ENCODE measurements at regions not wholly inside any gene's neighbourhood (a gene's known extent, or its start where the extent isn't known, plus 50 kb on each side); places are given as distances from the start of the nearest gene placed in this dataset.

GRCh38 chr18:60319129-60319528 is 53.4 kb downstream of the MC4R start:
- DNase-seq (ENCODE audit: extremely low read depth, insufficient read length), result no peak
- H3K36me3 ChIP-seq (ENCODE audit: control insufficient read depth, insufficient read depth, low read length), result no peaks in the 10 kb centered on the region
- TF ChIP-seq, protein P1, sequence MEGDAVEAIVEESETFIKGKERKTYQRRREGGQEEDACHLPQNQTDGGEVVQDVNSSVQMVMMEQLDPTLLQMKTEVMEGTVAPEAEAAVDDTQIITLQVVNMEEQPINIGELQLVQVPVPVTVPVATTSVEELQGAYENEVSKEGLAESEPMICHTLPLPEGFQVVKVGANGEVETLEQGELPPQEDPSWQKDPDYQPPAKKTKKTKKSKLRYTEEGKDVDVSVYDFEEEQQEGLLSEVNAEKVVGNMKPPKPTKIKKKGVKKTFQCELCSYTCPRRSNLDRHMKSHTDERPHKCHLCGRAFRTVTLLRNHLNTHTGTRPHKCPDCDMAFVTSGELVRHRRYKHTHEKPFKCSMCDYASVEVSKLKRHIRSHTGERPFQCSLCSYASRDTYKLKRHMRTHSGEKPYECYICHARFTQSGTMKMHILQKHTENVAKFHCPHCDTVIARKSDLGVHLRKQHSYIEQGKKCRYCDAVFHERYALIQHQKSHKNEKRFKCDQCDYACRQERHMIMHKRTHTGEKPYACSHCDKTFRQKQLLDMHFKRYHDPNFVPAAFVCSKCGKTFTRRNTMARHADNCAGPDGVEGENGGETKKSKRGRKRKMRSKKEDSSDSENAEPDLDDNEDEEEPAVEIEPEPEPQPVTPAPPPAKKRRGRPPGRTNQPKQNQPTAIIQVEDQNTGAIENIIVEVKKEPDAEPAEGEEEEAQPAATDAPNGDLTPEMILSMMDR (IDR thresholded peaks at IDR 0.05; ENCODE audit: insufficient read depth, low read length, poor library complexity, severe bottlenecking), result no peak
- H3K27me3 ChIP-seq (replicated peaks; ENCODE audit: control insufficient read depth, insufficient read depth, low read length), result no peaks in the 10 kb centered on the region
- no peak overlapping the region for H3K4me3 ChIP-seq (replicated peaks; ENCODE audit: low read depth, low read length)

GRCh38 chr18:60311676-60312360 is 60.8 kb downstream of the MC4R start:
- no peak for DNase-seq (ENCODE audit: extremely low read depth, insufficient read length)
- Histone ChIP-seq H3K27me3 (replicated peaks; ENCODE audit: control insufficient read depth, insufficient read depth, low read length) (no peaks in the 10 kb centered on the region), H3K4me3 (replicated peaks; ENCODE audit: low read depth, low read length) (no peak overlapping the region), H3K36me3 (ENCODE audit: control insufficient read depth, insufficient read depth, low read length) (no peaks in the 10 kb centered on the region)
- TF ChIP-seq, protein P1 (IDR thresholded peaks at IDR 0.05; ENCODE audit: insufficient read depth, low read length, poor library complexity, severe bottlenecking), result no peak

GRCh38 chr18:60295674-60296073 is 76.9 kb downstream of the MC4R start:
- Histone ChIP-seq H3K27me3 (replicated peaks; ENCODE audit: control insufficient read depth, insufficient read depth, low read length) (no peaks in the 10 kb centered on the region; the same call in 1 of the 2 replicates), H3K4me3 (replicated peaks; ENCODE audit: low read depth, low read length) (no peak overlapping the region), H3K36me3 (ENCODE audit: control insufficient read depth, insufficient read depth, low read length) (no peaks in the 10 kb centered on the region)
- DNase-seq (ENCODE audit: extremely low read depth, insufficient read length), result no peak
- TF ChIP-seq, protein P1 (IDR thresholded peaks at IDR 0.05; ENCODE audit: insufficient read depth, low read length, poor library complexity, severe bottlenecking), result no peak

DNA sequence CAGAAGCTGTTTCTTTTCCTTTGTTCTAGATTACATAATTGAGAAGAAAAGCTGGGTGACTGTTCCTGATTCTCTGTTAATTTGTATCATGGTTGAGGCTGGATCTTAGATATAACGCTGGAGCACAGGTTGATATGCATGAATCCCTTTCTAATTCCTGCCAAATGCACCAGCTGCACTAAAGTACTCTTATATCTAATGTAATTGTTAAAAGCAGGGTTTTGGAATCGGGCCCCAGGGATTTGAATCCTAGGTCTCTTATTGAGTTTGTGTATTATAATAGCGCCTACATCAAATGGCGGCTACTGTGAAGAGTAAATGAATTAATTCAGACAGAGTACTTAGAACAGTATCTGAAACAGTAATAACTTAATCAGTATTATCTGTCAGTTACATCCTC is 80.4 kb downstream of the MC4R start:
- TF ChIP-seq, protein P1 (IDR thresholded peaks at IDR 0.05; ENCODE audit: insufficient read depth, low read length, poor library complexity, severe bottlenecking), result no peak
- H3K27me3 ChIP-seq (replicated peaks; ENCODE audit: control insufficient read depth, insufficient read depth, low read length), result no peaks in the 10 kb centered on the region
- no peaks in the 10 kb centered on the region for H3K36me3 ChIP-seq (ENCODE audit: control insufficient read depth, insufficient read depth, low read length)
- no peak for DNase-seq (ENCODE audit: extremely low read depth, insufficient read length)
- no peak overlapping the region for H3K4me3 ChIP-seq (replicated peaks; ENCODE audit: low read depth, low read length)

DNA sequence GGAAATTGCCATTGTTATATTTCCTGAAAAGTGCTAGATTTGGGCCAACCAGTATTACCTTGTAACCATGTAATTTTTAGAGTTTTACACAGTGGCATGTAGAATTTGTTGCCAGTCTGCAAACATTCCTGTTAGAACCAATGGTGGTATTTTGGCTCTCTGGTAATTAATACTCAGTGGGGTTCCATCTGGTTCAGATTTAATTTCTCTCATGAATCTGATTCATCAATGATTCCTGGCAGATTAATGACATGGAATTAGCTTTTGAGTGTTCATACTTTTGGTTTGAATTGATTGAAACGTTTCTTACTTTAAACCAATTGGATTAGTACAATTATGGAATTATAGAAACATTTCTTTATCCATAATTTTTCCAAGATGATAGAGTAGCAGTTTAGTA is 93.2 kb downstream of the MC4R start:
- no peak for DNase-seq (ENCODE audit: extremely low read depth, insufficient read length)
- H3K4me3 ChIP-seq (replicated peaks; ENCODE audit: low read depth, low read length), result no peak overlapping the region
- no peaks in the 10 kb centered on the region for H3K36me3 ChIP-seq (ENCODE audit: control insufficient read depth, insufficient read depth, low read length)
- H3K27me3 ChIP-seq (replicated peaks; ENCODE audit: control insufficient read depth, insufficient read depth, low read length), result no peaks in the 10 kb centered on the region
- TF ChIP-seq, protein P1 (IDR thresholded peaks at IDR 0.05; ENCODE audit: insufficient read depth, low read length, poor library complexity, severe bottlenecking), result no peak

Data from GM06990 (cell line).